CD4-positive, alpha-beta T cell (primary cell): ENCODE measurements at regions not wholly inside any gene's neighbourhood (a gene's known extent, or its start where the extent isn't known, plus 50 kb on each side); places are given as distances from the start of the nearest gene placed in this dataset.

Source experiments
- ATAC-seq: fragments of 200-7000 bp; cut with Tn5 transposase; one replicate; pipeline ENCODE4 v1.10.0; 2022; ENCODE audit warnings: mild to moderate bottlenecking; ENCODE audit not compliant: poor library complexity
- CTCF ChIA-PET: fragments of 350-600 bp; sonication (Branson Sonifier 250); formaldehyde crosslinking; loops from one replicate; lab custom pipeline; 2021; ENCODE audit warnings: antibody characterized with exemption, inconsistent platforms; lab: Charles Lee
- POLR2A ChIA-PET: fragments of 350-600 bp; sonication (Branson Sonifier 250); formaldehyde crosslinking; loops from one replicate; lab custom pipeline; 2021; ENCODE audit warnings: antibody characterized with exemption, inconsistent platforms; lab: Charles Lee
- DNase-seq, 14 experiments: peaks; one replicate each; pipeline ENCODE4 v3.0.0-alpha.2; 2013 to 2020; ENCODE audit warnings: mixed read lengths in 2 of 14
- H3K27ac ChIP-seq, 2 donors: one replicate each; pipeline versions ENCODE4 v1.5.1 to v1.7.0; 2013; ENCODE audit warnings: low read length in 2 of 2, low read depth in 1 of 2, mild to moderate bottlenecking in 1 of 2
- H3K27me3 ChIP-seq, 2 experiments: 1 replicate in 1 of 2; 2 replicates in 1 of 2; pipeline versions ENCODE4 v1.6.1 to v1.7.0; 2013; ENCODE audit warnings: low read length in 2 of 2, control low read depth in 1 of 2, mild to moderate bottlenecking in 1 of 2, moderate library complexity in 1 of 2; ENCODE audit not compliant: insufficient read depth in 2 of 2, control insufficient read depth in 1 of 2
- H3K36me3 ChIP-seq: one replicate; pipeline ENCODE4 v1.6.1; 2013; ENCODE audit warnings: low read length, control low read depth; ENCODE audit not compliant: insufficient read depth
- H3K4me1 ChIP-seq: one replicate; pipeline ENCODE4 v1.6.1; 2013; ENCODE audit warnings: low read length, control low read depth; ENCODE audit not compliant: insufficient read depth
- H3K4me3 ChIP-seq: one replicate; pipeline ENCODE4 v1.5.1; 2013; ENCODE audit warnings: mild to moderate bottlenecking, low read length, moderate library complexity
- H3K9me3 ChIP-seq, 2 experiments: 1 replicate in 1 of 2; 2 replicates in 1 of 2; pipeline versions ENCODE4 v1.6.1 to v1.7.0; 2013; ENCODE audit warnings: low read length in 2 of 2, mild to moderate bottlenecking in 2 of 2, control low read depth in 1 of 2, moderate library complexity in 1 of 2; ENCODE audit not compliant: control insufficient read depth in 1 of 2, insufficient read depth in 1 of 2
- H3K27ac Mint-ChIP-seq: one replicate; pipeline ENCODE4 v1.8.0; 2020; ENCODE audit warnings: mixed read lengths
- H3K27me3 Mint-ChIP-seq: one replicate; pipeline ENCODE4 v1.8.0; 2021; ENCODE audit warnings: mixed read lengths
- H3K36me3 Mint-ChIP-seq: one replicate; pipeline ENCODE4 v1.8.0; 2021; ENCODE audit warnings: low read depth, mixed read lengths
- H3K4me1 Mint-ChIP-seq: one replicate; pipeline ENCODE4 v1.8.0; 2021; ENCODE audit warnings: low read depth, mixed read lengths
- H3K4me3 Mint-ChIP-seq: one replicate; pipeline ENCODE4 v1.8.0; 2020; ENCODE audit warnings: mild to moderate bottlenecking, mixed read lengths
- H3K9me3 Mint-ChIP-seq: one replicate; pipeline ENCODE4 v1.8.0; 2020; ENCODE audit warnings: mixed read lengths
- intact Hi-C, 2 experiments: fragments of 100-400 bp; cut with DNase I in 1 of 2; cut with micrococcal nuclease in 1 of 2; formaldehyde crosslinking; loops; one replicate each; pipeline versions ENCODE4 v1.15.1 to v1.9.0; 2023 to 2025; cut with DNase I, micrococcal nuclease
- TF ChIP-seq, protein P1 (sequence below): fragments of 200-600 bp; IDR thresholded peaks from one replicate; pipeline ENCODE4 v1.8.0; 2022; ENCODE audit warnings: antibody characterized with exemption, mild to moderate bottlenecking

DNA sequence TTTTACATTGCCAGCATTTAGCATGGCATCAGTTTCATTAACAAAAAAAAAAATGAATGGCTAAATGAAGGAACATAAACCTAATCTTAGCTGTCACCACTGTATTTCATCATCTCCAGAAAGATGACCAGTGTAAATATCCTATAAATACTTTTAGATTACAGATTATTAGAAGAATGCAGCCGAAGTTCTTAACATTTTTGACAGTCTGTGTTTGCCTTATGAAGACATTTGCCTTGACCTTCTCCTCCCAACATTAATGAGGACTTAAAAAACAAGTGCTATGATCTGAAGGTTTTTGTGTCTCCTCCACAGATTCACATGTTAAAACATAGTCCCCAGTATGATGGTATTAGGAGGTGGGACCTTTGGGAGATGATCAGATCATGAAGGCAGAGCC lies 253.0 kb downstream of the SNAPC1 start:
- Histone ChIP-seq H3K36me3 (no peaks in the 10 kb centered on the region), H3K27me3 (peaks cover 3 to 4% of the 10 kb centered on the region in 2 experiments), H3K27ac (no peak overlapping the region), H3K4me1 (no peaks in the 10 kb centered on the region), H3K9me3 (peaks cover 0 to 3% of the 10 kb centered on the region in 2 experiments), H3K4me3 (no peak overlapping the region)
- Mint-ChIP-seq H3K27ac (no peak overlapping the region), H3K4me1 (no peaks in the 10 kb centered on the region), H3K9me3 (peaks cover 3% of the 10 kb centered on the region), H3K36me3 (no peaks in the 10 kb centered on the region), H3K27me3 (peaks cover 18% of the 10 kb centered on the region), H3K4me3 (no peak overlapping the region)
- ChIA-PET CTCF (no interaction called here), POLR2A (no interaction called here)
- TF ChIP-seq, protein P1, sequence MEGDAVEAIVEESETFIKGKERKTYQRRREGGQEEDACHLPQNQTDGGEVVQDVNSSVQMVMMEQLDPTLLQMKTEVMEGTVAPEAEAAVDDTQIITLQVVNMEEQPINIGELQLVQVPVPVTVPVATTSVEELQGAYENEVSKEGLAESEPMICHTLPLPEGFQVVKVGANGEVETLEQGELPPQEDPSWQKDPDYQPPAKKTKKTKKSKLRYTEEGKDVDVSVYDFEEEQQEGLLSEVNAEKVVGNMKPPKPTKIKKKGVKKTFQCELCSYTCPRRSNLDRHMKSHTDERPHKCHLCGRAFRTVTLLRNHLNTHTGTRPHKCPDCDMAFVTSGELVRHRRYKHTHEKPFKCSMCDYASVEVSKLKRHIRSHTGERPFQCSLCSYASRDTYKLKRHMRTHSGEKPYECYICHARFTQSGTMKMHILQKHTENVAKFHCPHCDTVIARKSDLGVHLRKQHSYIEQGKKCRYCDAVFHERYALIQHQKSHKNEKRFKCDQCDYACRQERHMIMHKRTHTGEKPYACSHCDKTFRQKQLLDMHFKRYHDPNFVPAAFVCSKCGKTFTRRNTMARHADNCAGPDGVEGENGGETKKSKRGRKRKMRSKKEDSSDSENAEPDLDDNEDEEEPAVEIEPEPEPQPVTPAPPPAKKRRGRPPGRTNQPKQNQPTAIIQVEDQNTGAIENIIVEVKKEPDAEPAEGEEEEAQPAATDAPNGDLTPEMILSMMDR = no peak
- no peak for ATAC-seq
- DNase-seq = no peak
- intact Hi-C loops = no loop called here

DNA sequence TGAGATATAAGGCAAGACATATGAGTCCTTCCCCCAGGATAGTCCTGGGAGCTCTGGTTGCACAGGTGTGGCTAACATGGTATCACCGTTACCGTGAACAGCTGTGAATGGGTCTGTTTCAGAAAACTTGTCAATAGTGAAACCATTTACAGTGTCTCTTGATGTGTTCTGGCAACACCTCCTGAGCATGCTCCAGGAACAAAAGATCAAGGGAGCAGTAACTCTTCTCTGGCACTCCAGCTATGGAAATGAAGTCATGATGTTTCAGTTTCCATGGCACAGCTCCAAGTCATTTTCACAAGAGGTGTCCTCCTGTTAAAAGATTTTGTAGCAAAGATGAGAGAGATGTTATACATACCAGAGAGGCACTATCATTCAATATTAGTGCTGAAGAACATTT lies 253.7 kb downstream of the SNAPC1 start:
- Mint-ChIP-seq H3K4me1 (no peaks in the 10 kb centered on the region), H3K27me3 (peaks cover 18% of the 10 kb centered on the region), H3K9me3 (peaks cover 3% of the 10 kb centered on the region), H3K36me3 (no peaks in the 10 kb centered on the region), H3K4me3 (no peak overlapping the region), H3K27ac (no peak overlapping the region)
- Histone ChIP-seq H3K27ac (no peak overlapping the region), H3K27me3 (peaks cover 2 to 4% of the 10 kb centered on the region in 2 experiments), H3K4me3 (no peak overlapping the region), H3K4me1 (no peaks in the 10 kb centered on the region), H3K9me3 (peaks cover 0 to 3% of the 10 kb centered on the region in 2 experiments), H3K36me3 (no peaks in the 10 kb centered on the region)
- intact Hi-C loops = no loop called here
- ChIA-PET POLR2A (no interaction called here), CTCF (no interaction called here)
- no peak for ATAC-seq
- DNase-seq = no peak
- TF ChIP-seq, protein P1 = no peak

DNA sequence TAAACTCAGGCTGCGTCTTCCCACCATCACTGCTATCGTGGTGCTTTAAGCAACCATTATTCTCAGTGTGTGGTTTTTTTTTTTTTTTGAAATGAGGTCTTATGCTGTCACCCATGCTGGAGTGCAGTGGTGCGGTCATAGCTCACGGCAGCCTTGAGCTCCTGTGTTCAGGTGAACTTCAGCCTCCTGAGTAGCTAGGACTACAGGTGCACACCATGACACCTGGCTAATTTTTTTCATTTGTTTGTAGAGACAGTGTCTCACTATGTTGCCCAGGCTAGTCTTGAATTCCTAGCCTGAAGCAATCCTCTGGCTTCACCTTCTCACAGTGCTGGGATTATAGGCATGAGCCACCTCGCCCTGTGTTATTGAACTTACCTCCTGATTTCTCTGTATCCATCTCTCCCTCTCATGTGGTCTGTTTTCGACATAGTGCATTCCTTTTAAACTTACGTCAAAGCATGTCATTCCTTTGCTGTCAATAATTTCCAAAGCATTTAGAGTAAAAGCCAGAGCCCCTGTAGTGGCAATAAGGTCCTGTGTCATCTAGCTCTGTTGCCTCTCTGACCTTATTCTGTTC lies 255.5 kb downstream of the SNAPC1 start:
- ATAC-seq = no peak
- Histone ChIP-seq H3K4me1 (no peaks in the 10 kb centered on the region), H3K9me3 (no peaks in the 10 kb centered on the region), H3K27ac (no peak overlapping the region), H3K27me3 (no peaks in the 10 kb centered on the region), H3K36me3 (no peaks in the 10 kb centered on the region), H3K4me3 (no peak overlapping the region)
- Mint-ChIP-seq H3K9me3 (peaks cover 3% of the 10 kb centered on the region), H3K27me3 (peaks cover 12% of the 10 kb centered on the region), H3K27ac (no peak overlapping the region), H3K4me3 (no peak overlapping the region), H3K36me3 (no peaks in the 10 kb centered on the region), H3K4me1 (no peaks in the 10 kb centered on the region)
- ChIA-PET POLR2A (no interaction called here), CTCF (interaction anchor here (0.7 kb wide), 1 partner anchor 1497 kb away, joined by 4 read pairs; no protein-coding TSS in a partner anchor)
- TF ChIP-seq, protein P1 = no peak
- intact Hi-C loops = no loop called here
- DNase-seq = no peak
